ENCODE measurements at regions not wholly inside any gene's neighbourhood (a gene's known extent, or its start where the extent isn't known, plus 50 kb on each side); places are given as distances from the start of the nearest gene placed in this dataset.
"Not testable (repeated sequence)": the region's sequence is repeated elsewhere in the genome, so short reads cannot be mapped to it uniquely, and the experiment has no call there.

- DNase-seq (ENCODE audit: low read depth) = no peak
Measured at GRCh38 chr4:19512086-19512485, 739.6 kb upstream of the SLIT2 start.

GRCh38 chr4:19510993-19511392 lies 740.7 kb upstream of the SLIT2 start:
- DNase-seq (ENCODE audit: low read depth) = no peak

- no peak for DNase-seq (ENCODE audit: low read depth)
Measured at GRCh38 chr4:19508442-19508841, 743.3 kb upstream of the SLIT2 start.

GRCh38 chr4:19497705-19498104 lies 754.0 kb upstream of the SLIT2 start:
- DNase-seq (ENCODE audit: low read depth) = no peak

- no peak for DNase-seq (ENCODE audit: low read depth)
Measured at GRCh38 chr4:19496756-19497155, 754.9 kb upstream of the SLIT2 start.

GRCh38 chr4:19494961-19495360 lies 756.7 kb upstream of the SLIT2 start:
- DNase-seq (ENCODE audit: low read depth) = no peak

GRCh38 chr4:19492606-19493005 lies 759.1 kb upstream of the SLIT2 start:
- DNase-seq (ENCODE audit: low read depth) = no peak

- no peak for DNase-seq (ENCODE audit: low read depth)
Measured at GRCh38 chr4:19486400-19486799, 765.3 kb upstream of the SLIT2 start.

- DNase-seq (ENCODE audit: low read depth) = no peak
Measured at GRCh38 chr4:19478791-19479190, 772.9 kb upstream of the SLIT2 start.

GRCh38 chr4:19473569-19473968 lies 778.1 kb upstream of the SLIT2 start:
- no peak for DNase-seq (ENCODE audit: low read depth)

- DNase-seq (ENCODE audit: low read depth) = no peak
Measured at GRCh38 chr4:19472666-19473065, 779.0 kb upstream of the SLIT2 start.

- DNase-seq (ENCODE audit: low read depth) = not testable (repeated sequence)
Measured at GRCh38 chr4:19470001-19470400, 781.7 kb upstream of the SLIT2 start.

GRCh38 chr4:19462117-19462516 lies 789.6 kb upstream of the SLIT2 start:
- no peak for DNase-seq (ENCODE audit: low read depth)

GRCh38 chr4:19455850-19456602 lies 795.7 kb upstream of the SLIT2 start:
- no peak for DNase-seq (ENCODE audit: low read depth)

- DNase-seq (ENCODE audit: low read depth) = no peak
Measured at GRCh38 chr4:19455196-19455595, 796.5 kb upstream of the SLIT2 start.

GRCh38 chr4:19438233-19438632 lies 813.5 kb upstream of the SLIT2 start:
- DNase-seq (ENCODE audit: low read depth) = no peak

GRCh38 chr4:19437008-19437407 lies 814.7 kb upstream of the SLIT2 start:
- DNase-seq (ENCODE audit: low read depth) = no peak

- DNase-seq (ENCODE audit: low read depth) = no peak
Measured at GRCh38 chr4:19429684-19430083, 822.0 kb upstream of the SLIT2 start.

GRCh38 chr4:19425146-19425545 lies 826.6 kb upstream of the SLIT2 start:
- DNase-seq (ENCODE audit: low read depth) = no peak

GRCh38 chr4:19417256-19417655 lies 834.4 kb upstream of the SLIT2 start:
- DNase-seq (ENCODE audit: low read depth) = no peak

GRCh38 chr4:19416146-19416545 lies 835.6 kb upstream of the SLIT2 start:
- no peak for DNase-seq (ENCODE audit: low read depth)

- DNase-seq (ENCODE audit: low read depth) = no peak
Measured at GRCh38 chr4:19408490-19408889, 843.2 kb upstream of the SLIT2 start.

GRCh38 chr4:19406789-19407188 lies 844.9 kb upstream of the SLIT2 start:
- DNase-seq (ENCODE audit: low read depth) = no peak

GRCh38 chr4:19403786-19404370 lies 847.8 kb upstream of the SLIT2 start:
- no peak for DNase-seq (ENCODE audit: low read depth)

Measured in stimulated activated CD8-positive, alpha-beta memory T cell treated with anti-CD3 and anti-CD28 coated beads, Interleukin-15, amount 100 ng/mL, for 1 hour (primary cell).